HUES6 (cell line): ENCODE measurements at regions not wholly inside any gene's neighbourhood (a gene's known extent, or its start where the extent isn't known, plus 50 kb on each side); places are given as distances from the start of the nearest gene placed in this dataset.

ENCODE experiments used
- H3K27ac ChIP-seq: 2 replicates; pipeline ENCODE4 v1.7.0; 2013; ENCODE audit warnings: low read depth, mild to moderate bottlenecking, low read length, inconsistent platforms
- H3K27me3 ChIP-seq: 2 replicates; pipeline ENCODE4 v1.6.1; 2013; ENCODE audit warnings: low read length; ENCODE audit not compliant: control insufficient read depth, insufficient read depth
- H3K36me3 ChIP-seq: 2 replicates; pipeline ENCODE4 v1.6.1; 2013; ENCODE audit warnings: low read length; ENCODE audit not compliant: control insufficient read depth, insufficient read depth
- H3K4me1 ChIP-seq: 2 replicates; pipeline ENCODE4 v1.6.1; 2013; ENCODE audit warnings: low read length; ENCODE audit not compliant: control insufficient read depth, insufficient read depth
- H3K4me3 ChIP-seq: 2 replicates; pipeline ENCODE4 v1.5.1; 2013; ENCODE audit warnings: low read depth, low read length
- H3K9ac ChIP-seq: one replicate; pipeline ENCODE4 v1.6.1; 2013; ENCODE audit warnings: mild to moderate bottlenecking, low read length
- H3K9me3 ChIP-seq: 2 replicates; pipeline ENCODE4 v1.6.1; 2013; ENCODE audit warnings: low read depth, low read length; ENCODE audit not compliant: control insufficient read depth, insufficient read depth

DNA sequence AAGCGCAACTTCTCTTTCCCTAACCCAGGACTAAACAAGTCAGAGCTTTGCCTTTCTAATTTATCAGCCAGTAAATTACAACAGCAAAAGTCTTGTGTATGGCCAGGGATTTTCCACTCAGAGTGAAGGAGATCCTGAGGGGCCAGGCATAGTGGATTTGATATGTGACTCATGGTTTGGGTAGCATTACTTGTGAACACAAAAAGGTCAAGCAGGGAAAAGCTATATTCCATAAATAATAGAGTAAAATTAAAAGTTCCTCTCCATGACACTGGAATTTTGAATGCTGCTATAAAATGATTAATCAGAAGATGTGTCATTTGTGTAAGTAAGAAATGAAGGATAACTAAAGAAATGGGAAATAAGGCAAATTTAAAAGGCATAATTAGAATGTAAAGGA lies 284.8 kb downstream of the HLX start:
- Histone ChIP-seq H3K27ac (no peak overlapping the region), H3K4me3 (no peak overlapping the region), H3K36me3 (no peaks in the 10 kb centered on the region), H3K4me1 (peaks cover 34% of the 10 kb centered on the region), H3K9me3 (no peaks in the 10 kb centered on the region), H3K9ac (no peak overlapping the region), H3K27me3 (no peaks in the 10 kb centered on the region)

DNA sequence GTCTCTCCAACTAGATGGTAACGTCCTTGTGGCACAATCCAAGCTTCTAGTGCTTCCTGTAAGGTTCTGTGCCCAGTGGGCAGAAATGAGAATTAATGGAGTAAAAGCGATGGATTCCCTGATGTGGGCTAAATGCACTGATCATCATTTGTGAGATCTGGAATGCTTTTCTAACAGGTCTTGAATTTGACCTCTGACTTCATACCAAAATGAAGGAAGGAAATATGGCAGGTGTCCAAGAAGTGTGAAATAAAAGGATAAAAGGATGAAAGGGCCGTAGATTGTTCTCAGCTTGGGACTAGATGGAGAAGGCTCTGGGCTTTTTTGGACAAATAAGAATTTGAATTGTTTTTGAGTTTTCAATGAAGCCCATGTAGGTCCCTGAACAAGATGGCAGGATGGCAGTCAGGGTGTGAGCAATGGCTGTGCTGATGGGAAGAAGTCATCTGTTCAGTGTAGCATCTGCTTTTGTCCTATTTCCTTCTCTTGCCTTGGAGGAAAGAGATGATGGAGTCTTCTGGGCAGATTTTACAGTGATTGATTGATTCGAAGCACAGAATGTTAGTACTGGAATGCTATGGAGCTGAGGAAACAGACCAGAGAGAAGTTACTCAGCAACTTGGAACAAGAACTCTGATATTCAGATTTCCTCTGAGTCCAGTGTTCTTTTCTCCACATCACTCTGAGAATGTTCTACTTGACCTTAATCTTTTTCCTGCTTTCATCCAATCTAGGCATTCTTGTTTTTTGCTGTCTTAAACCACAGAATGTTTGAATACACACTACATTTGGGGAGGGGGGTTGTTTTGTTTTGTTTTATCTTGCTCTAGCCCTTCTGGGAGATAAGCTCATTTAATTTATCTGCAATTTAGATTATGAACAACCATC lies 286.0 kb downstream of the HLX start:
- Histone ChIP-seq H3K27me3 (no peaks in the 10 kb centered on the region), H3K4me3 (no peak overlapping the region), H3K36me3 (no peaks in the 10 kb centered on the region), H3K9me3 (no peaks in the 10 kb centered on the region), H3K9ac (no peak overlapping the region), H3K4me1 (peaks cover 45% of the 10 kb centered on the region), H3K27ac (no peak overlapping the region)

DNA sequence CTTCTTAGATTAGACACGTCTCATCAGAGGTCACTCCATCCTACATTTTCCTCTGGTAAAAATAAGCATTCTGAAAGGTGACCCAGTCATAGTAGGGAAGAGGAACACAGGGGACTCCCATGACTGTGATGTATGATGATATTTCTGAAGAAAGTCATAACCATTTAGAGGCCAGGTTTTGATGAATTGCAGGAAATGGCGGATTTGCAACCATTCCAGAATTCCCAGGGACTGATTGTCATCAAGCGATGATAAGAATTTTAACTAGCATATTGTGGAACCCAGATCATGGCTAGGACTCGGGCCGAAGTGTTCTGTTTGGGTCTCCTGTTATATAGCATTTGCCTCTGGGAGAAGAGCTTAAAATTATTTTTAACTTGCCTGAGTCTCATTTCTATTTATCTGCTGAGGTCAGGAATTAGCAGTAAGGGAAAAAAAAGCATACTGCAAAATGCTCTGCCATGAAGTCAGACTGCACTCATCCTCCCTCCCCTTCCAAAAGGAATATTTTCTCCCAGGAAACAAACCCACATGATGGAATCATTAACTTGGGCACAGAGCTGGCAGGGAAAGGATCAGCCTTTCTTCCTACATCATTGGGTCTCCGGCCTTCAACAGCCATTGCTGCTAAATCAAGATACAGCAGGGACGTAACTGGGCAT lies 286.7 kb downstream of the HLX start:
- Histone ChIP-seq H3K27me3 (no peaks in the 10 kb centered on the region), H3K4me1 (peaks cover 47% of the 10 kb centered on the region), H3K27ac (no peak overlapping the region), H3K9me3 (0 out of 2 replicates have a peak, but pooled peaks cover 3% of the 10 kb centered on the region), H3K9ac (no peak overlapping the region), H3K36me3 (no peaks in the 10 kb centered on the region), H3K4me3 (no peak overlapping the region)

DNA sequence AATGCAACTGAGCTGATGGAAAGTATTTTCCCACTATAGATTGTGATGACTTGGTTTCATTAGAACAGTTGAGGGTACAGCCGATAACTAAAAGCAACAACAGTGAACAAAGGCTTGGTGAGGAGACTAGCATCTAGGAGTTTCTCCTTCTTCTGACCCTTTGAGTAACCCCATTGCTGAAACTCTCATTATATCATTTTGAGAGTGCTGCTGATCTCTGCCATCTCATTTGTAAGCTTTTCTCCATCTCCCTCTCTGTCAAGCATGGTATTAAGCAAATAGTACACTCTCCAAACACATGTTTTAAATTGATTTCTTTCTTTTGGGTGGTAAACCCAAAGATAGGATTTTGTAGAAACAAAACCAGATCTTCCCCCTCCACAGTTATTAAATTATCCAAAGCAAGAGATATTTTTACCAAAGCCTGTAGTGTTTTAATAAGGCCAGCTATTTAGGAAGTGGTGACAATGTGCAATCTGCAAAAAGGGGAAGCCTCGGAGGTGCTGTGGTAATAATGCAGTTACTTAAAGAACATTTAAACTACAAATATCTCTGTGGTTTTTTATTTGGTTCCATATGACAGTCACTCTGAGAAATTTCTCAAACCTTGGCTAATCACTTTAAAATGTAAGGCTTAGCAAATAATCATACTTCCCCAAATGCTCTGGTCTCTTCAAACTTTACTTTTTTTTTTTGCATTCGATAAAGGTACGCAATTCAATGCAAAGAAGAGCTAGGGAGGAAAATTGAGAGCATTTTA lies 287.5 kb downstream of the HLX start:
- H3K36me3 ChIP-seq, result no peaks in the 10 kb centered on the region
- no peak overlapping the region for H3K9ac ChIP-seq
- peaks cover 10% of the 10 kb centered on the region for H3K9me3 ChIP-seq
- H3K27ac ChIP-seq, result no peak overlapping the region
- no peaks in the 10 kb centered on the region for H3K27me3 ChIP-seq
- H3K4me3 ChIP-seq, result no peak overlapping the region
- peaks cover 43% of the 10 kb centered on the region for H3K4me1 ChIP-seq

DNA sequence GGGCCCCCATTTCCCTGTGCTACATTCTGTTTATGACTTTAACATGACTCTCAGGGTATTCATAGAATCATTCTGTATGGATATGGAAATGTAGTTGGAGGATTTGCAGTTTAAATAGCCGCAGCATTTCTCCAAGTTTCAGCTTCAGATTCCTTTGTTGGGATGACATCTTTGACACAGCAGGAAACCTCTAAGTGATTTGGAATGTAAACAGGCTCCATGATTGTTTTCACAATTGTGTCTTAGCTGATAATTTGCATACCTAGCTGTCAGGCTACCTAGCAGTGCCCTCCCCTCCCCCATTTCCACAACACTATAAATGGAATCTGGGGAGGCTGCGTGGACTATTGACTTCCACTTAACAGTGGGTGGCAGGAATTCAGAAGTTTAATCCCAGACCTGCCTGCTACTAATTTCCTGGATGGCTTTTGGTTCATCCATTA lies 290.2 kb downstream of the HLX start:
- H3K27me3 ChIP-seq, result no peaks in the 10 kb centered on the region
- H3K36me3 ChIP-seq, result no peaks in the 10 kb centered on the region
- H3K4me1 ChIP-seq, result peaks cover 33% of the 10 kb centered on the region
- H3K27ac ChIP-seq, result peak overlapping the region; percentile 72; the same call in 1 of the 2 replicates
- 0 out of 2 replicates have a peak overlapping the region, but pooled peaks have one; percentile 17 for H3K4me3 ChIP-seq
- peak overlapping the region; percentile 37 for H3K9ac ChIP-seq
- peaks cover 12% of the 10 kb centered on the region for H3K9me3 ChIP-seq

DNA sequence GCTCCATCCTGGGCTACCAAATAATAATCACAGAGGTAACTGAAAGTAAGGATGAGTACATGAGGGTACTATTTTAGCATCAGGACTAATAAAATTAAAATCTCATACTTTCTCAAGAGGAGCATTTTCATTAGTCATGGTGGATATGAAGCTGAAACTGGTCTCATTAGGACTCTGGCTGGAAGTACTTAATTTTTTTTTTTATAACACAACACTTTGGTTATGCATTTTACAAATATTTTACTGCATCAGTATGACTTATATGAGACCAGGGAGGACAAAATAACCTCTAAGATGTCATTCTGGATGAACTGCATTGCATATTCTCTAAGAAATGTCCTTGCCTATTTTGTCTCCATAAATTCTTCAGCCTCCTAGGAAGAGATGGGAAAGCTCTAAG lies 290.9 kb downstream of the HLX start:
- H3K4me1 ChIP-seq, result peaks cover 33% of the 10 kb centered on the region
- peak overlapping the region; percentile 62; the same call in 1 of the 2 replicates for H3K27ac ChIP-seq
- no peak overlapping the region for H3K9ac ChIP-seq
- no peaks in the 10 kb centered on the region for H3K36me3 ChIP-seq
- peaks cover 12% of the 10 kb centered on the region for H3K9me3 ChIP-seq
- no peak overlapping the region for H3K4me3 ChIP-seq
- H3K27me3 ChIP-seq, result no peaks in the 10 kb centered on the region

DNA sequence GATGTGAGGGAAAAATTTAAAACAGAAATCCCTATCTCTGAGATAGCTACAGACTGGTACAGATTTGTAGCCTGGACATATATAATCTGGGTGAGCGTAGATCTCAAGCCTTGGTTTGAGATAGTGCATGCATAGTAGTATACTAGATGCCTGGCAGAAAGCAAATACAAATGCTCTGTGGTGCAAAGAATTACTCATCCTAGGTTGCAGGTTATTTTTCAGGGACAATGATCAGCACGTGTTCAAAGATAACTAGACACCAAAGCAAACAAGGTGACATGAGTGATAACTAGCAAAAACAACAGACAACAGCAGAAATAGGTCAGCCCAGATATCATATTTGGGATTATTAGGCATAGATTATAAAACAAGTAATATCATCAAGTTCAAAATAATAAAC lies 292.5 kb downstream of the HLX start:
- Histone ChIP-seq H3K4me3 (no peak overlapping the region), H3K9ac (no peak overlapping the region), H3K9me3 (peaks cover 12% of the 10 kb centered on the region), H3K4me1 (peaks cover 33% of the 10 kb centered on the region), H3K27ac (no peak overlapping the region), H3K36me3 (no peaks in the 10 kb centered on the region), H3K27me3 (no peaks in the 10 kb centered on the region)

DNA sequence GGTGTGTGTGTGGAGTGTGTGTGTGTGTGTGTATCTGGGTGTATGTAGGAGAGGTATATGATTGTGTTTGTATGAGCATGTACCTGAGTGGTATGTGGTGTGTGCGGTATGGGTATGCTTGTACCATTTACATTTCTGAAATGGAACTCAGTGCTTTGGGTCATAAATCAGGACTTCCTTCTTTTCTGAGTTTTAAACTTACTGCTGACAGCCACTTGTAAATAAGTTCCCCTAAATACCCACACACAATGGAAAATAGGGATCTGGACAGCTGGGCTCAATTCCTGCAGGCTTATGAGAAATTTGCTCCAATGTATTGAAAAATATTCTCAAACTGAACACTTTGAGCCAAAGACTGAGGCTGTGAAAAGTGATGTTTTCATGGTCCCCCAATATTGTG lies 293.6 kb downstream of the HLX start:
- no peak overlapping the region for H3K4me3 ChIP-seq
- no peak overlapping the region for H3K27ac ChIP-seq
- peaks cover 12% of the 10 kb centered on the region for H3K9me3 ChIP-seq
- H3K36me3 ChIP-seq, result no peaks in the 10 kb centered on the region
- peaks cover 26% of the 10 kb centered on the region for H3K4me1 ChIP-seq
- H3K9ac ChIP-seq, result no peak overlapping the region
- no peaks in the 10 kb centered on the region for H3K27me3 ChIP-seq

DNA sequence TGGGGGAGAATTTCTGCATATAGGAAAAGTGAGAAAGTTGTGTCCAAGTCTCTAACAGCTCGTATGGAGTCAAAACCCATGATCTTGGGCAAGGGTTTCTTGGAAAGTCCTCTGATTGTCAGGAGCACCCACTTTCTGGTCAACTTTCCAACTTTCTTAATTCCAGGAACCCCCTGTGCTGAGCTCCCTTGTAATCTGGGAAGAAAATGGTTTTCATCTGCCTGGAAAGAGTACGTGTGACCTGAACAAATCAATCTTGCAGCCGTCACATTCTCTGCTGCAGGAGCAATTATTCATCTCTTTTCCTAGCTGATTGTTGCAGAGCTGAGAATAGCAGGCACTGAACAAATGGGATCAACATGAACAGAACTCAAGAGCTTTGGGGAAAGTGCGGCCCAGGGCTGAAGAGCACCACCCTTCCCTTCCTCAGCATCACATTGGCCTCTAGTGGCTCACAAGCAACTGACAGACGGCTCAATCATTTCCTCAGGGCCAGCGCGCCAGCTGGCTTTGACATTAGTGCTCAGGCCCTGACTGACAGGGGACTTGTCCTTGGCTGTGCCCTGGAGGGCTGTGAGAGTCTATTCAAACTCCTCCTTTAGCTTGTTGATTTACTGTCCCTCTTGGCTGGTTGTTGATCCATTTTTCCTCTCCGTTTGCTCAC lies 295.2 kb downstream of the HLX start:
- Histone ChIP-seq H3K36me3 (no peaks in the 10 kb centered on the region), H3K27ac (no peak overlapping the region), H3K4me3 (no peak overlapping the region), H3K9me3 (peaks cover 12% of the 10 kb centered on the region), H3K27me3 (no peaks in the 10 kb centered on the region), H3K9ac (no peak overlapping the region), H3K4me1 (peaks cover 12% of the 10 kb centered on the region)

DNA sequence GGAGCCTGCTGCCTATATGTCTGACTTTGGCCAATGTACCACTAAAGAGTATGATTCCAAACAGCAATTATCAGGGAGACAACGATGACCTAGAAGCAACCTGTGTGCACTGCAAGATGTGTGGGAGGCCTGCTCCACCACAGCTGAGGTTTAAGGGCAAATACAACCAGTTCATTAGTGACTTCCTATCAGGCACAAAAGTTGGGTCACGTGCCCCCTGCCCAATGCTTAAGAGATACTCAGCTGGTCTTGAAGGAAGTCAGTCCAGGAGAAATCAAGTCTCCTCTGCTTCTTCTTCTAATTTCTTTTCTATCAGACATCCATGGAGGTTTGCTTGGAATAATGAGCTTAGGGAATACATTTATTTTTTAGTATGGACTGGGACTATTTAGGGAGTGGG lies 296.0 kb downstream of the HLX start:
- Histone ChIP-seq H3K9me3 (peaks cover 12% of the 10 kb centered on the region), H3K36me3 (no peaks in the 10 kb centered on the region)

More for the DNA sequence above, 296.0 kb downstream of the HLX start:
- Histone ChIP-seq H3K27ac (no peak overlapping the region), H3K9ac (no peak overlapping the region), H3K4me1 (peaks cover 4% of the 10 kb centered on the region; the same call in 1 of the 2 replicates), H3K27me3 (no peaks in the 10 kb centered on the region), H3K4me3 (no peak overlapping the region)
